ENCODE measurements at regions not wholly inside any gene's neighbourhood (a gene's known extent, or its start where the extent isn't known, plus 50 kb on each side); places are given as distances from the start of the nearest gene placed in this dataset.
A peak's percentile ranks its signal among the peaks of the same experiment; 100 is the strongest.

GRCh38 chr13:110073982-110074381, 233.0 kb downstream of the COL4A1 start:
- H4K8ac ChIP-seq (ENCODE audit: low read depth, low read length), result no peak overlapping the region
- H2AFZ ChIP-seq (ENCODE audit: low read length), result no peak overlapping the region
- no peak overlapping the region for H3K9ac ChIP-seq (ENCODE audit: low read depth, low read length, poor library complexity)
- H3K4me3 ChIP-seq (ENCODE audit: low read length in 2 of 2), result no peak overlapping the region
- H3K14ac ChIP-seq (ENCODE audit: low read length), result no peak overlapping the region
- peaks cover 0 to 4% (median 0%) of the 10 kb centered on the region in 3 experiments for H3K27me3 ChIP-seq (ENCODE audit: control insufficient read depth in 3 of 3, insufficient read depth in 3 of 3, low read depth in 1 of 3, low read length in 3 of 3)
- H2BK5ac ChIP-seq (ENCODE audit: low read length), result no peak overlapping the region
- no peak overlapping the region for H4K91ac ChIP-seq (ENCODE audit: low read depth, low read length, poor library complexity)
- no peak for DNase-seq (ENCODE audit: low spot score)
- no peak overlapping the region for H3K4me2 ChIP-seq (ENCODE audit: insufficient read depth, low read length, poor library complexity, severe bottlenecking)
- no peak overlapping the region for H3K4ac ChIP-seq (ENCODE audit: low read length)
- no peaks in the 10 kb centered on the region for H3K79me1 ChIP-seq (ENCODE audit: low read depth, low read length)
- H3K27ac ChIP-seq (replicated peaks; ENCODE audit: low read length), result no peak overlapping the region
- H3K9me3 ChIP-seq (replicated peaks in 1 of 2; ENCODE audit: control insufficient read depth in 2 of 2, insufficient read depth in 1 of 2, low read depth in 1 of 2, low read length in 2 of 2), result no peaks in the 10 kb centered on the region
- no peak overlapping the region for H2AK5ac ChIP-seq (ENCODE audit: low read depth, low read length)
- H2BK12ac ChIP-seq (ENCODE audit: low read length), result no peak overlapping the region
- peaks cover 0 to 8% of the 10 kb centered on the region in 2 donors for H3K4me1 ChIP-seq (ENCODE audit: control insufficient read depth in 2 of 2, insufficient read depth in 1 of 2, low read depth in 1 of 2, low read length in 2 of 2)
- no CpG with 5 or more reads among the region's 6 CpGs for WGBS, 2 donors (ENCODE audit: extremely low coverage in 2 of 2, insufficient read length in 2 of 2, insufficient replicate concordance in 1 of 2)
- H2BK120ac ChIP-seq (ENCODE audit: low read depth, low read length), result no peak overlapping the region
- H3K23ac ChIP-seq (ENCODE audit: low read depth, low read length, poor library complexity), result no peak overlapping the region
- H3K36me3 ChIP-seq (replicated peaks in 1 of 2; ENCODE audit: control insufficient read depth in 2 of 2, insufficient read depth in 2 of 2, low read length in 2 of 2), result no peaks in the 10 kb centered on the region
- H3K18ac ChIP-seq (ENCODE audit: low read length), result no peak overlapping the region
- H2BK15ac ChIP-seq (ENCODE audit: low read length), result no peak overlapping the region

DNA sequence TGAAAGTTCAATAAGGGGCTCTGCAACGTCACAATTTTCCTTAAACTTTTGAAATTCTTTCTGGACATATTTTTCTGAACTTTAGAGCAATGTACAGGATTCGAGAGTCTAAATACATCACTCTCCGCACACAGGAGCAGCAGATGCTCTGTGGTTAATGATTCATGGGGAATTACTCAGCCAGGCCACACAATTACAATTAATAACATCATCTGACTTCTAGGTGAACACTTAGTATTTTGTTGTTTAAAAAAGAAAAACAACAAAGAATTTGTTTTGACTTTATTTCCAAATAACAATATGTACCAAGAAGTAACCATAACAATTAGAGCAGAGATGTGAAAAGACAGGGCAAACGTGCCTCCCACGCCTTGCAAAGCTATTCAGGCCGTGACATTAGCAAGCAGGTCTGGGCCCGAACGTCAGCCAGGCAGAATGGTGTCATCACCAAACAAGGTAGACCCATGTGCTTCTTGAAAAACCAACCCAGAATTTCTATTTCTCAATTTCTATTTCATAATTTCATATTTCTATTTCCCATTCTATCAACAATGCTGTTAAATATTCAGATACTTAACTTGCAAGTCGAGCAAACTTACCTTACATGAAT, 236.3 kb downstream of the COL4A1 start:
- no peaks in the 10 kb centered on the region for H3K9me3 ChIP-seq (replicated peaks in 1 of 2; ENCODE audit: control insufficient read depth in 2 of 2, insufficient read depth in 1 of 2, low read depth in 1 of 2, low read length in 2 of 2)
- DNase-seq (ENCODE audit: low spot score), result no peak
- no CpG with 5 or more reads among the region's 9 CpGs for WGBS, 2 donors (ENCODE audit: extremely low coverage in 2 of 2, insufficient read length in 2 of 2, insufficient replicate concordance in 1 of 2)

DNA sequence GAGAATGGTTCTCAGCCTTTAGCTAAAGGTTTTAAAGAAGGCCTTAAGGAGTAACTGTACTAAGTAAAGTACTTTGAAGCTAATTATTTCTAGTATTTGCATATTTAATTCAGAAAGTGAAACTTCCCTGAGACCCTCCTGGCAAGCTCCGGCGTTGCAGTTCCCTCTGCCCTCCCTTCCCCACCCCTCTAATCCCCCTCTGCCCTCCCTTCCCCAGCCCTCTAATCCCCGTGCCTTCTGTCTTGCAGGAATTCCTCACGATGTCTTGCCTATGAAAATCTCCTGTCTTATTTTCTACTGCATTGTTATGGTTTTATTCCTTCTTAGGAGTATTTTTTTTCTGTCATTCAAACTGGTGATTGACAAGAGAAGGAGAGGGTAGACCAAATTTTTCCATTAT, 236.9 kb downstream of the COL4A1 start:
- no peak overlapping the region for H3K27ac ChIP-seq (replicated peaks; ENCODE audit: low read length)
- H3K4me3 ChIP-seq (ENCODE audit: low read length in 2 of 2), result no peak overlapping the region
- H2AFZ ChIP-seq (ENCODE audit: low read length), result peak overlapping the region; percentile 5
- WGBS, 2 donors (ENCODE audit: extremely low coverage in 2 of 2, insufficient read length in 2 of 2, insufficient replicate concordance in 1 of 2), result no CpG with 5 or more reads among the region's 4 CpGs
- no peaks in the 10 kb centered on the region for H3K9me3 ChIP-seq (replicated peaks in 1 of 2; ENCODE audit: control insufficient read depth in 2 of 2, insufficient read depth in 1 of 2, low read depth in 1 of 2, low read length in 2 of 2)
- no peak overlapping the region for H3K14ac ChIP-seq (ENCODE audit: low read length)
- H3K4me2 ChIP-seq (ENCODE audit: insufficient read depth, low read length, poor library complexity, severe bottlenecking), result no peak overlapping the region
- no peak overlapping the region for H3K9ac ChIP-seq (ENCODE audit: low read depth, low read length, poor library complexity)
- H3K27me3 ChIP-seq (ENCODE audit: control insufficient read depth in 3 of 3, insufficient read depth in 3 of 3, low read depth in 1 of 3, low read length in 3 of 3), result peaks cover 0 to 4% (median 0%) of the 10 kb centered on the region in 3 experiments
- H2BK15ac ChIP-seq (ENCODE audit: low read length), result no peak overlapping the region
- H2BK12ac ChIP-seq (ENCODE audit: low read length), result no peak overlapping the region
- H4K8ac ChIP-seq (ENCODE audit: low read depth, low read length), result no peak overlapping the region
- H3K4me1 ChIP-seq (ENCODE audit: control insufficient read depth in 2 of 2, insufficient read depth in 1 of 2, low read depth in 1 of 2, low read length in 2 of 2), result peaks cover 0 to 8% of the 10 kb centered on the region in 2 donors
- DNase-seq (ENCODE audit: low spot score), result no peak
- no peak overlapping the region for H2BK5ac ChIP-seq (ENCODE audit: low read length)
- no peak overlapping the region for H3K4ac ChIP-seq (ENCODE audit: low read length)
- H3K18ac ChIP-seq (ENCODE audit: low read length), result no peak overlapping the region
- no peak overlapping the region for H4K91ac ChIP-seq (ENCODE audit: low read depth, low read length, poor library complexity)
- H3K23ac ChIP-seq (ENCODE audit: low read depth, low read length, poor library complexity), result no peak overlapping the region
- no peak overlapping the region for H2AK5ac ChIP-seq (ENCODE audit: low read depth, low read length)
- H3K36me3 ChIP-seq (replicated peaks in 1 of 2; ENCODE audit: control insufficient read depth in 2 of 2, insufficient read depth in 2 of 2, low read length in 2 of 2), result no peaks in the 10 kb centered on the region
- no peaks in the 10 kb centered on the region for H3K79me1 ChIP-seq (ENCODE audit: low read depth, low read length)
- no peak overlapping the region for H2BK120ac ChIP-seq (ENCODE audit: low read depth, low read length)

More for the DNA sequence above, 236.3 kb downstream of the COL4A1 start:
- no peak overlapping the region for H4K91ac ChIP-seq (ENCODE audit: low read depth, low read length, poor library complexity)
- no peak overlapping the region for H4K8ac ChIP-seq (ENCODE audit: low read depth, low read length)
- no peak overlapping the region for H3K27ac ChIP-seq (replicated peaks; ENCODE audit: low read length)
- peaks cover 0 to 4% (median 0%) of the 10 kb centered on the region in 3 experiments for H3K27me3 ChIP-seq (ENCODE audit: control insufficient read depth in 3 of 3, insufficient read depth in 3 of 3, low read depth in 1 of 3, low read length in 3 of 3)
- no peak overlapping the region for H2BK15ac ChIP-seq (ENCODE audit: low read length)
- H3K4me2 ChIP-seq (ENCODE audit: insufficient read depth, low read length, poor library complexity, severe bottlenecking), result no peak overlapping the region
- no peak overlapping the region for H3K9ac ChIP-seq (ENCODE audit: low read depth, low read length, poor library complexity)
- H2BK5ac ChIP-seq (ENCODE audit: low read length), result no peak overlapping the region
- H3K36me3 ChIP-seq (replicated peaks in 1 of 2; ENCODE audit: control insufficient read depth in 2 of 2, insufficient read depth in 2 of 2, low read length in 2 of 2), result no peaks in the 10 kb centered on the region
- no peak overlapping the region for H3K18ac ChIP-seq (ENCODE audit: low read length)
- H2AK5ac ChIP-seq (ENCODE audit: low read depth, low read length), result no peak overlapping the region
- H2BK12ac ChIP-seq (ENCODE audit: low read length), result no peak overlapping the region
- no peak overlapping the region for H2BK120ac ChIP-seq (ENCODE audit: low read depth, low read length)
- H3K4ac ChIP-seq (ENCODE audit: low read length), result no peak overlapping the region
- H3K4me1 ChIP-seq (ENCODE audit: control insufficient read depth in 2 of 2, insufficient read depth in 1 of 2, low read depth in 1 of 2, low read length in 2 of 2), result peaks cover 0 to 8% of the 10 kb centered on the region in 2 donors
- H3K79me1 ChIP-seq (ENCODE audit: low read depth, low read length), result no peaks in the 10 kb centered on the region
- H2AFZ ChIP-seq (ENCODE audit: low read length), result no peak overlapping the region
- H3K14ac ChIP-seq (ENCODE audit: low read length), result no peak overlapping the region
- H3K23ac ChIP-seq (ENCODE audit: low read depth, low read length, poor library complexity), result no peak overlapping the region
- H3K4me3 ChIP-seq (ENCODE audit: low read length in 2 of 2), result no peak overlapping the region

DNA sequence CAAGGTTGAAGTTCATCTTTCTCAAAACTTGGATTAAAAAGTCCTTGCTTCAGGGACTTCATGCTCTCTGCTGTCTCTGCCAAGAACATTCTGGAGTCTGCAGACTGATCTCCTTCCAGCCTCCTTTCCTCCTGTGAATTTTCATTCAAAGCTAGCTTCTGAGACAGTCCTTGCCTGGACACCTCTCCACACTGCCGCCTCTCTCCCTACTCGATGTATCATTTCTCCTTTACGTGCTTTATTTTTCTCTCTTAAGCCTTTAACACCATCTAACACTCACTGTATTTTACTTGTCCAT, 238.8 kb downstream of the COL4A1 start:
- WGBS, 2 donors (ENCODE audit: extremely low coverage in 2 of 2, insufficient read length in 2 of 2, insufficient replicate concordance in 1 of 2), result no CpG with 5 or more reads among the region's 3 CpGs
- no peak overlapping the region for H3K4ac ChIP-seq (ENCODE audit: low read length)
- DNase-seq (ENCODE audit: low spot score), result no peak
- no peak overlapping the region for H4K8ac ChIP-seq (ENCODE audit: low read depth, low read length)
- H3K18ac ChIP-seq (ENCODE audit: low read length), result no peak overlapping the region
- no peaks in the 10 kb centered on the region for H3K79me1 ChIP-seq (ENCODE audit: low read depth, low read length)
- no peak overlapping the region for H2AFZ ChIP-seq (ENCODE audit: low read length)
- no peak overlapping the region for H2BK120ac ChIP-seq (ENCODE audit: low read depth, low read length)
- peaks cover 0 to 6% of the 10 kb centered on the region in 2 donors for H3K4me1 ChIP-seq (ENCODE audit: control insufficient read depth in 2 of 2, insufficient read depth in 1 of 2, low read depth in 1 of 2, low read length in 2 of 2)
- no peak overlapping the region for H2BK5ac ChIP-seq (ENCODE audit: low read length)
- H3K4me2 ChIP-seq (ENCODE audit: insufficient read depth, low read length, poor library complexity, severe bottlenecking), result no peak overlapping the region
- no peaks in the 10 kb centered on the region for H3K9me3 ChIP-seq (replicated peaks in 1 of 2; ENCODE audit: control insufficient read depth in 2 of 2, insufficient read depth in 1 of 2, low read depth in 1 of 2, low read length in 2 of 2)
- H3K14ac ChIP-seq (ENCODE audit: low read length), result no peak overlapping the region
- no peak overlapping the region for H3K23ac ChIP-seq (ENCODE audit: low read depth, low read length, poor library complexity)
- no peaks in the 10 kb centered on the region for H3K36me3 ChIP-seq (replicated peaks in 1 of 2; ENCODE audit: control insufficient read depth in 2 of 2, insufficient read depth in 2 of 2, low read length in 2 of 2)
- H3K27me3 ChIP-seq (ENCODE audit: control insufficient read depth in 3 of 3, insufficient read depth in 3 of 3, low read depth in 1 of 3, low read length in 3 of 3), result peaks cover 0 to 4% (median 0%) of the 10 kb centered on the region in 3 experiments
- no peak overlapping the region for H3K9ac ChIP-seq (ENCODE audit: low read depth, low read length, poor library complexity)
- H3K4me3 ChIP-seq (ENCODE audit: low read length in 2 of 2), result no peak overlapping the region
- no peak overlapping the region for H2BK15ac ChIP-seq (ENCODE audit: low read length)
- no peak overlapping the region for H4K91ac ChIP-seq (ENCODE audit: low read depth, low read length, poor library complexity)
- no peak overlapping the region for H2BK12ac ChIP-seq (ENCODE audit: low read length)
- no peak overlapping the region for H3K27ac ChIP-seq (replicated peaks; ENCODE audit: low read length)
- no peak overlapping the region for H2AK5ac ChIP-seq (ENCODE audit: low read depth, low read length)
